Stimulated activated CD8-positive, alpha-beta memory T cell treated with anti-CD3 and anti-CD28 coated beads, Interleukin-12 subunit alpha, Interleukin-12 subunit beta, amount 100 ng/mL, for 1 hour (primary cell): ENCODE measurements at regions not wholly inside any gene's neighbourhood (a gene's known extent, or its start where the extent isn't known, plus 50 kb on each side); places are given as distances from the start of the nearest gene placed in this dataset.

Experiments used
- DNase-seq: peaks from one replicate; pipeline ENCODE4 v3.0.0-alpha.2; 2020; ENCODE audit warnings: low read depth

GRCh38 chr14:98298481-98299244 is 973.3 kb downstream of the BCL11B start:
- no peak for DNase-seq

DNA sequence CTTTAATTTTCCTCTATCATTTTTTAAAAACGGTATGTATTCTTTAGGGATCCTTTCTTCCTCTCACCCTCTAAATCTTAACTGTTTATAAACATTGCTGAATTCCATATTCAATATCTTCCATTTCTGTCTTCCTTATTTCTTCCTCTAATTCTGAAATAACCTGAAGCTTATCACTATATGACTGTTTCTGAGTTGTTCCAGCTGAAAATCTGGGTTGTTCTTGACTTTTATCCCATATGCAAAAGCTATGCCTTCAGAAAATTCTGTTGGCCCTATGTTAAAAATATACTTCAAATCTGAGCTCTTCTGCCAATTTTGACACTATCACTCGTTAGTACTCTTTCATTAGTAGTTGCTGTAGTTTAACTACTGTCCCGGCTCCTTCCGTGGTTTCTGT is 970.3 kb downstream of the BCL11B start:
- DNase-seq: no peak

- DNase-seq: no peak
These were observed 967.4 kb downstream of the BCL11B start for GRCh38 chr14:98304574-98304973.

DNA sequence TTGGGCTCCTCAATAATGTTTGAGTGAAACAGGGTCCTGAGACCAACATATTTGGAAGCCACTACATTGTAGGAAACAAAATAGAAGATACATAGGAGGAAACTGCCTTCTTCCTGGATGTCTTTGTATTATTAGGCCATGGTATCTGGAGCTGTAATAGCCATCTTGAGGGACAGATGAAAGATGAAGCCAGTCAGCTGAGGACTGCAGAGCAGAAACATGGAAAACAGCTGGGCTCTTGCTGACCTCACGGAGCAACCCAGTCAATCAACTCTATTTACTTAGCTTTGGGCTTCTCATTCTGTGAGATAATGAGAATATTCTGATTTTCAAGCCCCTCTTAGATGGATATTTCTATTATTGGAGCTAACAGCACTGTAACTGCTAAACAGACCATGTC is 962.4 kb downstream of the BCL11B start:
- DNase-seq: no peak

DNA sequence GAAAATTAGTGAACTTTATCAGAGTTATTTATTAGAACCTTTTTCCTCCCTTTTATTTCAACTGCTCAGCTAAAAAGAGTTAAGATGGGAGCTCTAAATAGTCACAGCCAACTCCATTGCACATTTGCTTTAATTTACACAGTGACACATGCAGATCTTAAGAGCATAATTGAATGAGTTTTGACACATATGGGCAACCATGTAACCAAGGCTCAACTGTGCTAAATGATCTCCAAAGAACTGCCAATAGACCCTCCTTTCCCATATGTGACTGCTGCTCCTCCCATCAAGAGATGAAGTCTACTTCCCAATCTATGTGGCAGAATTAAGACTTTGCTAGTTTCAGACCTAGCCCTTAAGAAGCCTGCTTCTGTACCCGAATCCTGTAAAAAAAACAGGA is 960.0 kb downstream of the BCL11B start:
- no peak for DNase-seq

GRCh38 chr14:98321841-98322240 is 950.2 kb downstream of the BCL11B start:
- DNase-seq: no peak

- no peak for DNase-seq
These were observed 948.2 kb downstream of the BCL11B start for GRCh38 chr14:98323836-98324235.

DNA sequence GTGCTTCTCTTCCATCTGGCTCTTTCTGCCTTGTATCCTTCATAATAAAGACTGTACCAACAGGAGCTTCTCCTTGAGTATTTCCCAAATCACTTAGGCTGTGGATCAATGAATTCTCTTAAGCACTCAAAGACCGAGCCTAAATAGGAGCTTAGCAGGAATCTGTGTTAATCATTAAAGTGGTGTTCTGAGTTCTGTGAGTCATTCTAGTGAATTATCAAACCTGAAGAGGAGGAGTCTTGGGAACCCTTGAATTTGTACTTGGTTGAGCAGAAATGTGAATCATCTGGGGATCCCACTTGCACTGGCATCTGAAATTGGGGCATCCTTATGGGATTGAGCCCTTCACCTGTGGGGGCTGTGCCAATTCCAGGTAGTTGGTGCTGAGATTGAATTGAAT is 946.2 kb downstream of the BCL11B start:
- DNase-seq: no peak

DNA sequence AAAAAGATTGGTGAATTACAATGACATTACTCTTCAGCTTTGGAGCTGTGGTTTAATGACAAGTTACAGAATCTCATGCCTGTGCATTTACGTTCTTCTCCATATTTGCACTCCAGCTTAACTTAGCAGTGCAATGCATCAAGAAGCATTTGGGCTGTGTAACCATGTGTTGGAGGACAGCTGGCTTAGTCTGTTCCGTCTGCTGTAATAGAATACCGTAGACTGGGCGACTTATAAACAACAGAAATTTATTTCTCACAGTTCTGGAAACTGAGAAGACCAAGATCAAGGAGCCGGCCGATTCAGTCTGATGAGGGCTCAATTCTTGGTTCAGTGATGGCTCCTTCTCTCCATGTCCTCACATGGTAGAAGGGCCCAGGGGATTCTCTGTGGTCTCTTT is 943.5 kb downstream of the BCL11B start:
- DNase-seq: no peak

DNA sequence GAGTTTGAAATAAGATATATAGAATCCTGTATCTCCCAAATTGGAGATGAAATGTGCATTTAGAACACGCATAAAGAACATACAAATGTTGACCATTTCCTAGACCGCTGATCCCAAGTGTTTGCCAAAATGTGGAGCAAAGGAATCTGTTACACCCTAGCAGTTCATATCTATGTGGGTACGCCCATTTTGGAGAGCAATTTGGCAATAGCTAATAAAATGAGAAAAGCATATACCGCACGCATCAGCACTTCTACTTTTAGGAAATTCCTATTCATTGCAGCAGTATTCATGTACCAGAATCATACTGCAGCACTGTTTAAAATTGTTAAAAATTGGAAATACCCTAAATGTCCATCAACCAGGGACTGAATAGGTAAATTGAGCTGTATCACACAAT is 937.8 kb downstream of the BCL11B start:
- DNase-seq: no peak

GRCh38 chr14:98341211-98341610 is 930.8 kb downstream of the BCL11B start:
- no peak for DNase-seq

DNA sequence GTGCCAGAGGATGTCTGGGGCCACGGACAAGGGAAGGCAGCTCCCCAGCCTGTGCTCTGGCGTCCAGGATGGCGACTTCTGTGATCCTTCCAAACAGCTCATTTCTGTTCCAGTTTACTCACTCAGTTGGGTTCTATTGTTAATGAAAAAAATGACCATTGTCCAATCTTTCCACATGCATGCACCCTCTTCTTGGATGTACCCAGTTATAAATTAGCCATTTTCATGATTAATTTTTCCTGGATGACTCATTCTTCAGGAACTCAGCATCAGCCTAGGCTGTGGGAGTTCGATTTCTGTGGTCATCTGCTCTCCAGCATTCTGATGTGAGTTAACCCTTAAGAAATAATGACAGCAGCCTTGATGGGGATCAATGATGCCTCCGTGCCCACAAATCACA is 926.8 kb downstream of the BCL11B start:
- no peak for DNase-seq

GRCh38 chr14:98347686-98348085 is 924.3 kb downstream of the BCL11B start:
- DNase-seq: no peak

DNA sequence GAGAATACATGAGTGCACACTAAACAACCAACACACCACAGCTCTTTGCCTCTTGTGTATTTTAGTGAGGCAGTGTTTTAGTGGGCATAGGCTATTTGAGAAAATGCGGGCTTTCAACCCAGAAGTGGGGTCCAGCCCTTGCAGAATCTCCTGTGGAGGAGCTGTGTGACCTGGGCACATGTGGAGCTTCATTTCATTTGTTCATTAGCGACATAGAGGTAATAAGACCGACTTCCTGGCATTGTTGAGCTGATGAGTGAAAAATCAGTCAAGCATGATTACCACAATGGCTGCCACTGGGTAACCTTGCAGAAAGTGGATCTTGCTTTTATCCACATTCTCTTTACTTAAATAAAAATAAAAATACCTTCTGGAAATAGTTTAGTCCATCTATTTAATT is 923.5 kb downstream of the BCL11B start:
- no peak for DNase-seq

GRCh38 chr14:98350213-98350612 is 921.8 kb downstream of the BCL11B start:
- DNase-seq: no peak

- DNase-seq: no peak
These were observed 907.0 kb downstream of the BCL11B start for GRCh38 chr14:98364961-98365360.

GRCh38 chr14:98366429-98366828 is 905.6 kb downstream of the BCL11B start:
- DNase-seq: no peak

DNA sequence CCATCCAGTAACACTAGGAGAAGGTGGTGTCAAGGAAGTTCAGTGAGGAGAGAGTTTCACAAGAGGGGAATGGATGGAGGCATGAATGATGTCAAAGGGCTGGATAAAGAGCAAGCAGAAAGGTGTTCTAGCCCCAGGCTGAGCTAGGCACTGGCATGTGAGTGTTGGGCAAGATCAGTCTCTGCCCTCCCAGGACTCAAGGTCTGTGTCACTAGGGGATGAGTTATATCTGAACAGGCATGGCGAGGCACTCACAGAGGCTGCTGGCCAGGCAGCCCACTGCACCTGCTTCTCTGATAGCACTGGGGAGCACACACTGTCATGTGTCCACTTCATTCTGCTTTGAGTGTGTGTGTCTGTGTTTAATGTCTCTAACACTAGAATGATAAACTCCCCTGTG is 903.8 kb downstream of the BCL11B start:
- no peak for DNase-seq

DNA sequence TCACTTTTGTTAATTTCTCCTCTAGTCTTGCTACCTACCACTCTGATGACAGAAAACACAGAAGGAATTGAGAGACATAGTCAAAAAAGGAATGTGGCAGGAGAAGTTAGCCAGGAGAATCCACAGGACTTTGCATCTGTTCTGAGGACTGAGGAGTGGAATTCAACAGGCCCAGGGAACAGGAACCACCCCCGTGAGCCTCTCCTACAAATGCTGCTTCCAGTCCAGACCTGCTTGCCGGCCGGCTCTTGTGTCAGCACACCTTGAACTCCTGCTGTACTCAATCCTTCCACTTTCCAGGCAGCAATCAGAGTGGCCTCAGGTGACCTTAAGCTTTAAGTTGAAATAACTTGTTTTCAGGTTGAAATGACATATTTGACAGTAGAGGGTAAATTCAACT is 903.1 kb downstream of the BCL11B start:
- DNase-seq: no peak

- DNase-seq: no peak
These were observed 902.7 kb downstream of the BCL11B start for GRCh38 chr14:98369344-98369743.

DNA sequence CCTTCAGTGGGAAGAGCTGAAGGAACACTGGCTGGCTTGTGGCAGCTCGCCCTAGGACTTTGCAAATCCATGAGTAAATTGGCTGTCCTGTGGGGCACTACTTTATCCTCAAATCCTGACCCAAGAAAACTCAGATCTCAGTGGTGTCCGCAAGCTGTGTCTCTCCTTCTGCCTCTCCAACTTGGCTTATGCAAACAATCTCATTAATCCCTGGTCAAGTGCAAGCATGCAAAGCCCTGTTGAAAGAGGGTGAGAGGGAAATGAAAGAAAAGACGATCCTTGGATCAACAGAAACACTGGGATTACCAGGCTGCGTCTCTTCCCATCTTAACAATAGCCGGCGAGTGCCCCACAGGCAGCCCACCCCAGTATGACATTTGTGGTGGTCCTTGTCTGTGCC is 901.6 kb downstream of the BCL11B start:
- no peak for DNase-seq

DNA sequence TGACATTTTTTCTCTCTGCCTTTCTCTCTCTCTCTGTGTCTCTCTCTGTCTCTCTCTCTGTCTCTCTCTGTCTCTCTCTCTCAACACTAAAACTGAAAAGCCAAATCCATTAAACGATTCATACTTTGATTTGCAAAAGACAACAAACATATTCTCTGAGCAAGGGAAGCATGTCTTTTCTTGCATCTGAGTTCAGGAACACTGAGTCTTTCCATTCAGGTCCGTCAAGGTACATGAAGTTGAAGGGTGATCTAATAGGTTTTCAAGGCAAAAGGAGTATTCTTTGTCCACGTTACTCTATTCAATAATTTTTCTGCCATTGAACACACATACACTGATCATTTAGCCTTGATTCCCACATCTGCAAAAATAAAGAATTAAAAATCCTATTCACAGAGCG is 900.9 kb downstream of the BCL11B start:
- no peak for DNase-seq

DNA sequence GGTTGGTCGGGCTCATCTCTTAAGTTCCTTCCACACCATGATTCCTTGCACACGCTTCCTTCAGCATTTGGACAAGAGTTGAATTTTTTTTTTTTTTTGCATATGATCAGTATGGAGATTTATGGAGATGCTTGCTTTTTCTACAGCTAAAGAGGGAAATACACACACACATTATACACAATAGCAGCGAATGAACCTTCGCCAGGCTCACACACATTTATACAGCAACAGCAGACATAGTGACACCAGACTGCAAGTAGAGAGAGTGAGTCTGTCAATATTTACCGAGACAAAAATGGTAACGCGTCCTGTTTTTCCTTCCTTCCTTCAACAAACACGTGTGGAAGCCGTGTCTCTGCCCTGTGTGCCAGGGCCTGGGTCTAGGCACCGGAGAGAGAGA is 897.9 kb downstream of the BCL11B start:
- DNase-seq: no peak

DNA sequence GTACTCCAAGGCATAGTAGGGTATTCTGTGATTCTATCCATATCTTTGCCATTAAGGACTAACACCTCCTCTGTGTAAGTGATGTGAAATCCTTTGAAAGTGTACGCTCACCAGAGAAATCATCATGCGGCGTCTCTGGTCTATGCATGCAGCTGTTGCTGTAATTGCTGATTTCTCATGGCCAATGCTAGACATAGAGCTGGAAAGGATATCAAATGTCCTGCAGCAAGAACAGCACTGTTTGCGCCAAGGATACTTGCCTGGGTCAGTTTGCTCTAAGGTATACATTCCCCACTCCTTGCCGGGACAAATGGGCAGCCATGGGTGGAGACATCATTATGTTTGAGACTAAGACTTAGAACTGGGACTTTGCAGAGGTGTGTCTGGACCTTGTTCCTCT is 896.4 kb downstream of the BCL11B start:
- no peak for DNase-seq

GRCh38 chr14:98379830-98380229 is 892.2 kb downstream of the BCL11B start:
- DNase-seq: no peak
